ENCODE measurements at regions not wholly inside any gene's neighbourhood (a gene's known extent, or its start where the extent isn't known, plus 50 kb on each side); places are given as distances from the start of the nearest gene placed in this dataset.

DNA sequence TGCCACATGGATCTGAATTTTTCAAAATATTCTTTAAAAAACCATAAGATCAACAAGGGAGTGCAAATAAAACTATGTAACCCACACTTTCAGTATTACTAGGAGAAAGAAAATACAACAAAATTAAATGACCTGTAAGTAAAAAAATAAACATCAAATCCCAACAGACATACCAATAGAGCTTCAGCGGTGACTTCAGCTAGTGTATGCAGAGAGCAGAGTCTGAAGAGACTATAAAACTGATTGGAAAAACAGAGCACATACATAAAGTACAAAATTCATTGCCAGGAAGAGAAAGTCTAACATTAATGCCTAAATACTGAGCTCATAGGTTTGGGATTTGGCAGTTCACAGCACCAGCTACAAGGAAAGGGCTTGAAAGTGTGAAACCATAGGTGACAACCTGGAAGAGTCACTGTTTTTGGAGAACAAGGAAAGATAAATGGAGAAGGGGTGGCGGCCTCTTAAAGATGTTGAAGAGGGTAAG lies 291.1 kb downstream of the LMO7 start:
- ChIA-PET CTCF (interaction anchor here (1.1 kb wide), 1 partner anchor 23 kb away, joined by 3 read pairs; no protein-coding TSS in a partner anchor), POLR2A (no interaction called here)
- TF ChIP-seq ARNT (IDR thresholded peaks at IDR 0.05) (no peak), NFRKB (IDR thresholded peaks at IDR 0.05) (no peak), CTBP1 (IDR thresholded peaks at IDR 0.05; ENCODE audit: borderline replicate concordance) (no peak; the same call in 1 of the 2 replicates), ZNF384 (IDR thresholded peaks at IDR 0.05) (no peak), BHLHE40 (IDR thresholded peaks at IDR 0.05; ENCODE audit: borderline replicate concordance) (no peak), SUZ12 (IDR thresholded peaks at IDR 0.05) (no peak)
- no peak for DNase-seq (ENCODE audit: extremely low spot score)

DNA sequence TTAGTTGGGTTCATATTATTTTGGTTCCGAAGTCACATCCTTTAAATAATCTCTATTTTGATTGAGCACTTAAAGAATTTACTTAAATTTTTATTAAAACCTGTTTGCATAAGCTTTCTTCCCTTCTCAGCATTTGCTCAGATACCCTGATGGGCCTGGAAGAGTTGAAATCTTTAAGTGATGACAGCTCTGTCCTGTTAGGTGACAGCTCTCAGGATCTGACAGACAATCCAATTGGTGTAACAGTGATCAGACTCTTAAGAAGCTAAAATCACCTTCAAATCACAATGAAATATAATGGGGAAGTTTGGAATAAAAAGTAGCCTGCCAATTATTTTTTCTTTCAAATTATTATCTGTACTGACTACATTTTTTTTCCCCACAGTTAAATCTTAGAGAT lies 284.4 kb downstream of the LMO7 start:
- TF ChIP-seq BHLHE40 (IDR thresholded peaks at IDR 0.05; ENCODE audit: borderline replicate concordance): no peak
- TF ChIP-seq, protein P1, sequence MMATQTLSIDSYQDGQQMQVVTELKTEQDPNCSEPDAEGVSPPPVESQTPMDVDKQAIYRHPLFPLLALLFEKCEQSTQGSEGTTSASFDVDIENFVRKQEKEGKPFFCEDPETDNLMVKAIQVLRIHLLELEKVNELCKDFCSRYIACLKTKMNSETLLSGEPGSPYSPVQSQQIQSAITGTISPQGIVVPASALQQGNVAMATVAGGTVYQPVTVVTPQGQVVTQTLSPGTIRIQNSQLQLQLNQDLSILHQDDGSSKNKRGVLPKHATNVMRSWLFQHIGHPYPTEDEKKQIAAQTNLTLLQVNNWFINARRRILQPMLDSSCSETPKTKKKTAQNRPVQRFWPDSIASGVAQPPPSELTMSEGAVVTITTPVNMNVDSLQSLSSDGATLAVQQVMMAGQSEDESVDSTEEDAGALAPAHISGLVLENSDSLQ (IDR thresholded peaks at IDR 0.05): no peak
- POLR2A ChIA-PET: no interaction called here
- CTCF ChIA-PET: no interaction called here
- no peak for DNase-seq (ENCODE audit: extremely low spot score)

DNA sequence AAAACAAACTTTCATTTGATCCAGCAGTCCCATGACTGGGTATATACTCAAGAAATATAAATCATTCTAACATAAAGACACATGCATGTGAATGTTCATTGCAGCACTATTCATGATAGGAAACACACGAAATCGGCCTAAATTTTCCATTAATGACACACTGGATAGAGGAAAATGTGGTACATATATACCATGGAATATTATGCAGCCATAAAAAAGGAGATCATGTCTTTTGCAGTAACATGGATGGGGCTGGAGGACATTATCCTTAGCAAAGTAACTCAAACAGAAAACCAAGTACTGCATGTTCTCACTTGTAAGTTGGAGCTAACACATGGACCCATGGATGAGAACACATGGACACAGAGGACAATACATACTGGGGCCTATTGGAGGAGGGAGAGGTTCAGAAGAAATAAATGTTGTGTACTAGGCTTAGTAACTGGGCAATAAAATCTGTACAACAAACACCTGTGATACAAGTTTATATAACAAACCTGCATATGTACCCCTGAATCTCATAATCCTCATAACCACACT lies 283.6 kb downstream of the LMO7 start:
- CTCF ChIA-PET: no interaction called here
- TF ChIP-seq ELF4 (IDR thresholded peaks at IDR 0.05): no peak
- no peak for TF ChIP-seq CTBP1 (IDR thresholded peaks at IDR 0.05; ENCODE audit: borderline replicate concordance)
- no peak for TF ChIP-seq L3MBTL2 (conservative IDR thresholded peaks at IDR 0.05)
- no peak for TF ChIP-seq LEF1 (IDR thresholded peaks at IDR 0.05; ENCODE audit: borderline replicate concordance)
- TF ChIP-seq SP1 (IDR thresholded peaks at IDR 0.05): no peak
- TF ChIP-seq, protein P1 (IDR thresholded peaks at IDR 0.05): no peak
- no peak for TF ChIP-seq FOXM1 (IDR thresholded peaks at IDR 0.05; ENCODE audit: borderline replicate concordance)
- no peak for DNase-seq (ENCODE audit: extremely low spot score)
- POLR2A ChIA-PET: no interaction called here

DNA sequence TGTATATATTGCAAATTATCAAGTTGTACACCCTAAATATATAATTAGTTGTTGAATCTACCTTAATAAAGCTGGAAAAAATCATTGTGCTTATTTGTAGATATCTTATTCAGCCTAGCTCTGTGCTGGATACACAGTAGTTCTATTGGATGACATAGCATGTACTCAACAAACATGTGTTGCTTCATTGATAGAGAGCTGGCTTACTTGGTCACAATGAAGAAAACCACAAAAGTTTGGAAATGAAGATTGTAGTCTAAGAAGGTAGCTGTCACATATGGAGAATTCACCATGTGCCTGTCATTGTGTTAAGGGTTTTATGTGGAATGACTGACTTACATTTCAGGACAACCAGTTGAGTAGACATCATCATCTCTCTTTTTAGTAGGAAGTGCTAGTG lies 278.9 kb downstream of the LMO7 start:
- no peak for DNase-seq (ENCODE audit: extremely low spot score)
- TF ChIP-seq L3MBTL2 (conservative IDR thresholded peaks at IDR 0.05): no peak
- no peak for TF ChIP-seq ZNF384 (IDR thresholded peaks at IDR 0.05)
- TF ChIP-seq SP1 (IDR thresholded peaks at IDR 0.05): no peak
- TF ChIP-seq HDGF (IDR thresholded peaks at IDR 0.05; ENCODE audit: borderline replicate concordance): no peak
- TF ChIP-seq FOXK2 (IDR thresholded peaks at IDR 0.05): no peak
- TF ChIP-seq LEF1 (IDR thresholded peaks at IDR 0.05; ENCODE audit: borderline replicate concordance): no peak
- TF ChIP-seq NFRKB (IDR thresholded peaks at IDR 0.05): no peak
- TF ChIP-seq FOXM1 (IDR thresholded peaks at IDR 0.05; ENCODE audit: borderline replicate concordance): no peak
- TF ChIP-seq CTBP1 (IDR thresholded peaks at IDR 0.05; ENCODE audit: borderline replicate concordance): no peak
- no peak for TF ChIP-seq TARDBP (IDR thresholded peaks at IDR 0.05)
- TF ChIP-seq ARNT (IDR thresholded peaks at IDR 0.05): no peak
- TF ChIP-seq BHLHE40 (IDR thresholded peaks at IDR 0.05; ENCODE audit: borderline replicate concordance): no peak
- ChIA-PET CTCF (no interaction called here), POLR2A (no interaction called here)

DNA sequence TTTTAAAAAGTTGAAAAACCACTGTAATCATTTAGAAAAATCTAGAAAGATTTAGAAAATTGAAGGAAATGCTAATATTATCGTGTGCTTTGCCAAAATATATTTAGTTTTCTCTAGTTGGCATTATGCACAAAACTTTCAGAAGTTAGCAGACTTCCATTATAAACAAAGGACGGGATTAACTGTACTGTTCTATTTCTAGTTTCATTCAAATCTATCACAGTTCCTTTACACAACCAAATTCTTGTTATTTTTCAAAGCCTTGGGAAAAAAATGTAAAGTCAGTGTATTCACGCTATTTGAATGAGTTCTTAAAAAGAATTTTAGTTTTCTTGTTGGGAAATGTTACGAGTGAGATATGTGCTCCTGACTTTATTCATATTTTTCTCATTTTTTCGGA lies 277.8 kb downstream of the LMO7 start:
- ChIA-PET POLR2A (no interaction called here), CTCF (no interaction called here)
- TF ChIP-seq TARDBP (IDR thresholded peaks at IDR 0.05) (no peak), BHLHE40 (IDR thresholded peaks at IDR 0.05; ENCODE audit: borderline replicate concordance) (no peak), FOXA1 (IDR thresholded peaks at IDR 0.05) (no peak), FOXM1 (IDR thresholded peaks at IDR 0.05; ENCODE audit: borderline replicate concordance) (no peak), CTBP1 (IDR thresholded peaks at IDR 0.05; ENCODE audit: borderline replicate concordance) (no peak), LEF1 (IDR thresholded peaks at IDR 0.05; ENCODE audit: borderline replicate concordance) (no peak), ELF4 (IDR thresholded peaks at IDR 0.05) (no peak), ZNF384 (IDR thresholded peaks at IDR 0.05) (no peak), L3MBTL2 (conservative IDR thresholded peaks at IDR 0.05) (no peak), HDGF (IDR thresholded peaks at IDR 0.05; ENCODE audit: borderline replicate concordance) (no peak), NFRKB (IDR thresholded peaks at IDR 0.05) (no peak), FOXK2 (IDR thresholded peaks at IDR 0.05) (no peak)
- no peak for DNase-seq (ENCODE audit: extremely low spot score)

DNA sequence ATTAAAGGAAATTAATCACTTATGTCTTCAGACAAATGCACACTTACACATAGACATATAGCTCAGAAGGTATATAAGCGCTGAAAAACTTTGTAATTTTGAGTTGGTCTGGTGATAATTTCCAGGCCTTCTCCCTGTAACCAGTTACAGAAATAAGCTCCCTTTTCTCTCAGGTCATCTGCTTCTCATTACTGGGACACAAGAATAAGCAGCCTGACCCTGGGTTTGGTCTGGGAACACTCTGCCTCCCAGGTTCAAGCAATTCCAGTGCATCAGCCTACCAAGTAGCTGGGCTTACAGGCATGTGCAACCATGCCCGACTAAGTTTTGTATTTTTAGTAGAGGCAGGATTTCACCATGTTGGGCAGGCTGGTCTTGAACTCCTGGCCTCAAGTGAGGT lies 274.5 kb downstream of the LMO7 start:
- no peak for TF ChIP-seq CTBP1 (IDR thresholded peaks at IDR 0.05; ENCODE audit: borderline replicate concordance)
- TF ChIP-seq BHLHE40 (IDR thresholded peaks at IDR 0.05; ENCODE audit: borderline replicate concordance): no peak
- no peak for TF ChIP-seq L3MBTL2 (conservative IDR thresholded peaks at IDR 0.05)
- TF ChIP-seq FOXA1 (IDR thresholded peaks at IDR 0.05): no peak
- TF ChIP-seq ARNT (IDR thresholded peaks at IDR 0.05): no peak
- TF ChIP-seq NFRKB (IDR thresholded peaks at IDR 0.05): no peak
- TF ChIP-seq LEF1 (IDR thresholded peaks at IDR 0.05; ENCODE audit: borderline replicate concordance): no peak
- TF ChIP-seq SUZ12 (IDR thresholded peaks at IDR 0.05): no peak
- TF ChIP-seq HDGF (IDR thresholded peaks at IDR 0.05; ENCODE audit: borderline replicate concordance): no peak
- TF ChIP-seq SP1 (IDR thresholded peaks at IDR 0.05): no peak
- TF ChIP-seq, protein P1 (IDR thresholded peaks at IDR 0.05): no peak
- TF ChIP-seq TARDBP (IDR thresholded peaks at IDR 0.05): no peak
- no peak for TF ChIP-seq FOXK2 (IDR thresholded peaks at IDR 0.05)
- no peak for TF ChIP-seq ELF4 (IDR thresholded peaks at IDR 0.05)
- TF ChIP-seq FOXM1 (IDR thresholded peaks at IDR 0.05; ENCODE audit: borderline replicate concordance): no peak
- no peak for TF ChIP-seq ZNF384 (IDR thresholded peaks at IDR 0.05)
- ChIA-PET POLR2A (no interaction called here), CTCF (no interaction called here)
- no peak for DNase-seq (ENCODE audit: extremely low spot score)

All from HEK293T (cell line).